ENCODE measurements at regions not wholly inside any gene's neighbourhood (a gene's known extent, or its start where the extent isn't known, plus 50 kb on each side); places are given as distances from the start of the nearest gene placed in this dataset.
"Not testable (repeated sequence)": the region's sequence is repeated elsewhere in the genome, so short reads cannot be mapped to it uniquely, and the experiment has no call there.

GRCh38 chr3:30521156-30521715 is 85.2 kb upstream of the TGFBR2 start:
- DNase-seq (ENCODE audit: low read depth): no peak

DNA sequence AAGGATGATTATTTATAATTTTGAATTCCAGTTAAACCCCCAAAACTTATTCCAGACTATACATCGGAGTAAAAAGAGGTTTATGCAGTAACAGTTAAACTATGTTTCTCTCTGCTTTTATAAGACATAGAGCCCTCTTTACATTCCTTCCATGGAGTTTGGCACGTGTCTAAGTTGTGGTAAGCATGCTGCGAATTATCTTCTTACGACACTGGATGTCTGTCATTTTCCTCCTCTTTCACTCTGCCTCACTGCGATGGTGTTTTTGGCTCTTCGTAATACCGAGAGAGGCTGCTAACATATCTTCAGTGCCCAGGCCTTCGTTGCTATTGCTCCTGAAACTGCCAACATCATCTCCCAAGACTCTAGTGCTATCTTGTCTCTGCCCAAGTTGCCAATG is 83.9 kb upstream of the TGFBR2 start:
- no peak for DNase-seq (ENCODE audit: low read depth)

- DNase-seq (ENCODE audit: low read depth): no peak
These were observed 83.0 kb upstream of the TGFBR2 start for GRCh38 chr3:30523366-30523765.

DNA sequence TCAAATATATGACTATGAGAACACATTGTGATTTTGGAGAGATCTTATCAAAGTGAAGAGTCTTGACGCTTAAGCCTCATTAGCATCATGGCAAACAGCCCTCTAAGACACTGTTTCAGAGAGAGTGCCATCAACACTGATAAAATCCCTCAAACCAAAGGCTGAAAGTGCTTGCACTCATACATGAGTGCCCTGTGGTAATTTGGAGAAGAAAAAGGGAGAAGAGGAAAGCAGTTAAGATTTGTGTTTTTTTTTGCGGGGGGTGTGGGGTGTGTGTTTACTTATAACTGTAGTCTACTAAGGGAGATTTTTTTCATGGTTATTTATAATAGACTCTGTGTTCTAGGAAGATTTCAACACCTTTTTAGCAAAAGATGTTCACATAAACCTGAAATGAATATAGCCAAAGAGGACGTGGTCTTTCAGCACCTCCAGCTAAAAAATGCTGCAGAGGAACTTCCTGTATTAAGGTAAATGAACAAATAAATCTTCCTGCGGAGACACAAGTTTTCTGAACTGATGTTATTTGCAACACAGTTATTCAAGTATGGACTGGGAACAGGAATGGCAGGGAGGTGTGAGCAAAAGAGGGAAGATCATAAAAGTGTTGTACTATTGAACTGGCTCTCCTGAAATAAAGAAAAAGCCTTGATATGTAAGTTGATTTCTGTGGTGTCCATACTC is 81.9 kb upstream of the TGFBR2 start:
- no peak for DNase-seq (ENCODE audit: low read depth)

DNA sequence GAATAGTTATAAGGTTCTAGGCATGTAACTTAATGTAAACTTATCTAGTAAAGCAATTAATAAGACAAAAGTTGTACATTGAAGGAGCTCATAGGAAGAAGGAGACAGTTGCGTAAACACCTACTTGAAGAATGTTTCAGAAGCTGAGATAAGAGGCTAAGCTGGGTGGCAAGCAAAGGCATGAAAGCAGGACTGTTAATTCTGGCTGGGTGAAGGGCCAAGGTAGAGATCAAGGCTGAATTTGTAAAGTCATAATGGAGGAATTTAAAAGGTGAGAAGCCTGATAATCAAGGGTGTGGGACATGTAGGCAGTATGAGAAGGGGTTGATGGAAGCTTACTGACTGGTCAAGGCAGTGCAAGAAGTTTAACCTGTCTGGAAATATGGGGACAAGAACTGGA is 80.4 kb upstream of the TGFBR2 start:
- no peak for DNase-seq (ENCODE audit: low read depth)

DNA sequence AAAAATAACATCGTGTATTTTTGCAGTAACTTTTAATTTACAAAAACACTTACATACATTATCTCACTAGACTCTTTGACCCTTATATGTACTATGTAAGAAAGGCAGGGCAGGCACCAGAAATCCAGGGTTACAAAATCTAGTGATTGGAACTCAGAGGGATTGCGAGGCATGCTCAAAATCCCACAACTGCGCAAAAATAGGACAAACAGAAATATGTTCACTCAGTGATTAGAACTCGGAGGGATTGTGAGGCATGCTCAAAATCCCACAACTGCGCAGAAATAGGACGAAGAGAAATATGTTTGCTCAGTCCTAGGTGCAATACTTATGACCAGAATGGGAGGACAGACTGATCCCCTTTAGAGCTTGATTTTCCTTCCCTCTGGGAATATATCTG is 79.2 kb upstream of the TGFBR2 start:
- no peak for DNase-seq (ENCODE audit: low read depth)

- no peak for DNase-seq (ENCODE audit: low read depth)
These were observed 78.7 kb upstream of the TGFBR2 start for GRCh38 chr3:30527720-30528119.

- DNase-seq (ENCODE audit: low read depth): no peak
These were observed 76.3 kb upstream of the TGFBR2 start for GRCh38 chr3:30530084-30530483.

- DNase-seq (ENCODE audit: low read depth): no peak
These were observed 75.3 kb upstream of the TGFBR2 start for GRCh38 chr3:30531017-30531570.

GRCh38 chr3:30535525-30535924 is 70.9 kb upstream of the TGFBR2 start:
- peak; percentile 31 for DNase-seq (ENCODE audit: low read depth)

DNA sequence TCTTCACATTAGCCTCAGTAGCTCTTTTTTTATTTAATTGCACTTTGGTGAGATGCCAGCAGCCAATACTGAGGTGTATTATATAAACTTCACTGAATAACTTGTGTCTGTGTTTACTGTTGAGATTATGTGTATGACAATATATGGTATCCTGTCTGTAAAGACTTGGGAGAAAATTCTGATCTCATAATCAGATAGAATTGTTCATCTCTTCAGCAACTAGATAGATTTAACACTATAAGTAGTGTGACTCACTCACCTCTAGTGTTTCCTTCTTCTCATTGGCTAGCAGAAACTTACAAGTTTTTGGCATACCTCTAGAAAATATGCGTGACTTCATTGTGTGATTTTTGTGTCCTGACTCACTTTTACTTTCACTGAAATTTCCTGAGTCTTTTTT is 67.6 kb upstream of the TGFBR2 start:
- DNase-seq (ENCODE audit: low read depth): peak; percentile 43

DNA sequence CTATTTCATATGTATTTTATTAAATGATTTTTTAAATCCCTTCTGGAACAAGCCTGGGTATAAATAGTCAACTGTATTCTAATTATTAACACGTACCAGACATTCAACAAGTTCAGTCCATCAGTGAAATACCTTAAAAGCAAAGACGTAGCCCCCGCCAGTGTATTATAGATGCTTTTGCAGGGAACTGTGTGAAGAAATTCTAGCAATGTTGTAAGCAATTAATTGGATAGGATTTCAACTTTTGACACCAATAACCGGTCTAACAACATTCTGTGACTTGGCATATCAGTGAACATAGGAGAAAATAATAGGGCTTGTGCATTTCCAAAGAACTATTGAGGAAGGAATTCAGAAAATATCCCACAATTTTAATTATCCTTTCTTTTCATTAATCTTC is 67.2 kb upstream of the TGFBR2 start:
- no peak for DNase-seq (ENCODE audit: low read depth)

GRCh38 chr3:30539772-30540171 is 66.6 kb upstream of the TGFBR2 start:
- DNase-seq (ENCODE audit: low read depth): no peak

DNA sequence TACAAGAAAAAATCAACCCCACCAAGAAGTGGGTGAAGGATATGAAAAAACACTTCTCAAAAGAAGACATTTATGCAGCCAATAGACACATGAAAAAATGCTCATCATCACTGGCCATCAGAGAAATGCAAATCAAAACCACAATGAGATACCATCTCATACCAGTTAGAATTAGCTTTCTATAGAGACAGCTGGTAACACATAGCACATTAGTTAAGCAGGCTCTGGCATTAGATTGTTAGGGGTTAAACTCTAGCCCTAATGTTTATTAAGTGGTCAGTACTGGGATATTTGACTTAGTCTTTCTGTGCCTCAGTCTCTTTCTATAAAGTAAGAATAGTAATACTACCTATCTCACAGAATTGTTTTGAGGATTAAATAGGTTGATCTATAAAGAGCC is 65.2 kb upstream of the TGFBR2 start:
- not testable (repeated sequence) for DNase-seq (ENCODE audit: low read depth)

DNA sequence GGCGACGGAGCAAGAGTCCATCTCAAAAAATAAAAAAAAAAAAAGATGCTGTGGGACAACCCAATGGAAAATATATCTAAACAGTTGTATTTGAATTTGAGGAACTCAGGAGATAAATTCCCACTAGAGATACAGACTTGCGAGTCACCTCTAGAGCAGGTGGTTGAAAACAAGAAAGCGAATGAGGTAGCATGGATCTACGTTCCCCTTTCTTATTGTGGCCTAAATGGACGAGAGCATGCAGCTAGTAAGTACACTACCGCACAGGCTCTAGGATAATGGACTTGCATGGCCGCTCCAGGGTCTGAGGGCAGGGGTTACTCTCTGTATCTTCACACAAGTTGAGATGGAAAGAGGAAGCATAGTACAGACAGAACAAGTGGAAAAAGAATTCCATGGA is 63.5 kb upstream of the TGFBR2 start:
- DNase-seq (ENCODE audit: low read depth): no peak

DNA sequence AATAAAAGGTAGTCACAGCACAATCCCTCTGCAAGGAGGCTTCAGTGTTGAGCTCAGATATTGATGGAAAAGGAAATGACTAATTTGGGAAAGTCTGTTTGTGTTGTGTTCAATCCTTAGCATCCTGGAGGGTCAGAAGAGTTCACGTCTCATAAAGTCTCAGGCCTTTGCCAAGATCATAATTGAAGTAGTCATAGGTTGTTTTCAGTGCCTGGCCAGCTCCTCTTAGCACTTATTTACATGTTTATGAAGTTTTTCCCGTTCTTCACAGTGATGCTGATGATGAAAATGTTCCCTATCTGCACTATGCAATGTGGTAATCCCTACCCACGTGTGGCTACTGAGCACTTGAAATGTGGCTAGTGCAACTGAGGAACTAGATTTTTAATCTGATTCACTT is 61.6 kb upstream of the TGFBR2 start:
- peak; percentile 79 for DNase-seq (ENCODE audit: low read depth)

DNA sequence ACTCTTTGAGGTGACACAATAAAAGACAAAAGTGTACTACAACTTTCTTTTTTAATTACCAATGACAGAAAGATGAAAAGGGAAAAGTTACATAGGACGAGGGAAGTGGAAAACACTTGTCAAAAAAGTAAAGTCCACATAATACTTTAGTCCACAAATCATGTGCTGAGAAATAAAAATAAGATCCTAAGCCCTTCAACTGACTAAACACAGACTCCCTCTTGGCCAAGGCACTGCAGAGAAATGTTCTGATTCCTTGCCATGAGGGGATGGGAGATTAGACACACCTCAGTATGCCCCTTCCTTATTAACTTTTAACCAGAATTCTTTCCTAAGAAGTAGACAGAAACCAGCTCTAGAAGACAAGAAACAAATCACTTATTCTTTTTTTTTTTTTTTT is 59.5 kb upstream of the TGFBR2 start:
- DNase-seq (ENCODE audit: low read depth): no peak

GRCh38 chr3:30547716-30548115 is 58.7 kb upstream of the TGFBR2 start:
- no peak for DNase-seq (ENCODE audit: low read depth)

- no peak for DNase-seq (ENCODE audit: low read depth)
These were observed 57.8 kb upstream of the TGFBR2 start for GRCh38 chr3:30548600-30548999.

- DNase-seq (ENCODE audit: low read depth): no peak
These were observed 56.8 kb upstream of the TGFBR2 start for GRCh38 chr3:30549600-30549999.

DNA sequence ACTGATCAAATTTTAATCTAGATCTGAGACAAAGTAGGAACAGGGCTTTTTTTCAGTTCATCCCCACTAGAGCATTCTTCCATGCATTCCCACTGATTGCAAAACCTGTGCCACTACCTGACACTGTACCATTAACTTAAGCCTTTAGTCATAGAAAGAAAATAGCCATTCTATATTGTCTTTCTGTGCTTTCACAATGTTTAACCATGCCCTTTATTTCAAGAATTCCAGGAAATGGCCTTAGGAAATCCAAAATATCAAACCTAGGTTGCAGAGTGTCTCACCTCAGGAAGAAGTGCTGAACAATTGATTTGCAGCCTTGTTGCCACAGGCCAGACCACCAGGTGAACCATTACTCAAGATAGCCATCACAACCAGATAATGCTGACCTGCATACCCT is 56.2 kb upstream of the TGFBR2 start:
- no peak for DNase-seq (ENCODE audit: low read depth)

GRCh38 chr3:30551266-30551665 is 55.1 kb upstream of the TGFBR2 start:
- DNase-seq (ENCODE audit: low read depth): no peak

GRCh38 chr3:30551927-30552326 is 54.5 kb upstream of the TGFBR2 start:
- DNase-seq (ENCODE audit: low read depth): no peak
